ENCODE measurements at regions not wholly inside any gene's neighbourhood (a gene's known extent, or its start where the extent isn't known, plus 50 kb on each side); places are given as distances from the start of the nearest gene placed in this dataset.

GRCh38 chr9:81427870-81428269 lies 261.5 kb downstream of the TLE1 start:
- TF ChIP-seq, protein P1, sequence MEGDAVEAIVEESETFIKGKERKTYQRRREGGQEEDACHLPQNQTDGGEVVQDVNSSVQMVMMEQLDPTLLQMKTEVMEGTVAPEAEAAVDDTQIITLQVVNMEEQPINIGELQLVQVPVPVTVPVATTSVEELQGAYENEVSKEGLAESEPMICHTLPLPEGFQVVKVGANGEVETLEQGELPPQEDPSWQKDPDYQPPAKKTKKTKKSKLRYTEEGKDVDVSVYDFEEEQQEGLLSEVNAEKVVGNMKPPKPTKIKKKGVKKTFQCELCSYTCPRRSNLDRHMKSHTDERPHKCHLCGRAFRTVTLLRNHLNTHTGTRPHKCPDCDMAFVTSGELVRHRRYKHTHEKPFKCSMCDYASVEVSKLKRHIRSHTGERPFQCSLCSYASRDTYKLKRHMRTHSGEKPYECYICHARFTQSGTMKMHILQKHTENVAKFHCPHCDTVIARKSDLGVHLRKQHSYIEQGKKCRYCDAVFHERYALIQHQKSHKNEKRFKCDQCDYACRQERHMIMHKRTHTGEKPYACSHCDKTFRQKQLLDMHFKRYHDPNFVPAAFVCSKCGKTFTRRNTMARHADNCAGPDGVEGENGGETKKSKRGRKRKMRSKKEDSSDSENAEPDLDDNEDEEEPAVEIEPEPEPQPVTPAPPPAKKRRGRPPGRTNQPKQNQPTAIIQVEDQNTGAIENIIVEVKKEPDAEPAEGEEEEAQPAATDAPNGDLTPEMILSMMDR (IDR thresholded peaks at IDR 0.05): no peak
- no peak for TF ChIP-seq POLR2A (IDR thresholded peaks at IDR 0.05)

Data from adrenal gland (tissue), 5 donors.